Colonic mucosa (tissue), 4 donors: ENCODE measurements at regions not wholly inside any gene's neighbourhood (a gene's known extent, or its start where the extent isn't known, plus 50 kb on each side); places are given as distances from the start of the nearest gene placed in this dataset.

ENCODE experiments used
- DNase-seq: peaks from one replicate; pipeline ENCODE4 v3.0.0-alpha.2; 2020
- H3K27ac ChIP-seq: fragments of 200-600 bp; one replicate; pipeline ENCODE4 v1.8.0; 2021
- H3K27me3 ChIP-seq: fragments of 200-600 bp; one replicate; pipeline ENCODE4 v1.8.0; 2021
- H3K36me3 ChIP-seq: fragments of 200-600 bp; one replicate; pipeline ENCODE4 v1.8.0; 2021
- H3K4me1 ChIP-seq: fragments of 200-600 bp; one replicate; pipeline ENCODE4 v1.8.0; 2021; ENCODE audit warnings: mild to moderate bottlenecking
- H3K4me3 ChIP-seq: fragments of 200-600 bp; one replicate; pipeline ENCODE4 v1.8.0; 2021
- H3K9ac ChIP-seq, 2 donors: one replicate each; pipeline ENCODE4 v1.7.0; 2013; ENCODE audit warnings: control low read depth in 2 of 2, low read depth in 2 of 2, low read length in 2 of 2
- H3K9me3 ChIP-seq: fragments of 200-600 bp; one replicate; pipeline ENCODE4 v1.8.0; 2021
- CTCF ChIP-seq: fragments of 200-600 bp; IDR thresholded peaks from one replicate; pipeline ENCODE4 v1.8.0; 2022; ENCODE audit warnings: antibody characterized with exemption, mild to moderate bottlenecking
- intact Hi-C: fragments of 100-400 bp; cut with DNase I; formaldehyde crosslinking; loops from one replicate; pipeline ENCODE4 v1.14.1; 2022
- donor health status: healthy.
- donor health status: DM: no; HTN: no; CAD: no.
- donor health status: DM: no; HTN: no; CAD: no.

- H3K9ac ChIP-seq = no peak overlapping the region
- DNase-seq = no peak
- intact Hi-C loops = no loop called here
- no peak overlapping the region for H3K4me3 ChIP-seq
- no peak overlapping the region for H3K27ac ChIP-seq
- no peaks in the 10 kb centered on the region for H3K9me3 ChIP-seq
- TF ChIP-seq CTCF = no peak
- H3K4me1 ChIP-seq = no peaks in the 10 kb centered on the region
- H3K27me3 ChIP-seq = no peaks in the 10 kb centered on the region
- no peaks in the 10 kb centered on the region for H3K36me3 ChIP-seq
Observed at GRCh38 chr7:121810831-121811672, 61.9 kb upstream of the PTPRZ1 start.

- no peaks in the 10 kb centered on the region for H3K36me3 ChIP-seq
- no peak for DNase-seq
- intact Hi-C loops = no loop called here
- no peaks in the 10 kb centered on the region for H3K27me3 ChIP-seq
- H3K27ac ChIP-seq = no peak overlapping the region
- H3K4me1 ChIP-seq = no peaks in the 10 kb centered on the region
- H3K9me3 ChIP-seq = no peaks in the 10 kb centered on the region
- no peak overlapping the region for H3K4me3 ChIP-seq
- H3K9ac ChIP-seq = no peak overlapping the region
- TF ChIP-seq CTCF = no peak
Observed at GRCh38 chr7:121807078-121807477, 65.9 kb upstream of the PTPRZ1 start.

GRCh38 chr7:121803039-121803438 is 69.9 kb upstream of the PTPRZ1 start:
- Histone ChIP-seq H3K4me3 (no peak overlapping the region), H3K27me3 (no peaks in the 10 kb centered on the region), H3K36me3 (no peaks in the 10 kb centered on the region), H3K9ac (no peak overlapping the region), H3K4me1 (no peaks in the 10 kb centered on the region), H3K9me3 (no peaks in the 10 kb centered on the region), H3K27ac (no peak overlapping the region)
- DNase-seq = no peak
- TF ChIP-seq CTCF = no peak
- intact Hi-C loops = no loop called here

GRCh38 chr7:121800916-121801675 is 71.9 kb upstream of the PTPRZ1 start:
- no peaks in the 10 kb centered on the region for H3K27me3 ChIP-seq
- H3K9me3 ChIP-seq = no peaks in the 10 kb centered on the region
- no peak for DNase-seq
- no peak overlapping the region for H3K9ac ChIP-seq
- H3K4me3 ChIP-seq = no peak overlapping the region
- H3K4me1 ChIP-seq = no peaks in the 10 kb centered on the region
- no peaks in the 10 kb centered on the region for H3K36me3 ChIP-seq
- H3K27ac ChIP-seq = no peak overlapping the region
- intact Hi-C loops = no loop called here
- TF ChIP-seq CTCF = no peak

GRCh38 chr7:121798896-121799295 is 74.1 kb upstream of the PTPRZ1 start:
- no peak overlapping the region for H3K4me3 ChIP-seq
- H3K36me3 ChIP-seq = no peaks in the 10 kb centered on the region
- no peak for TF ChIP-seq CTCF
- no peak for DNase-seq
- H3K27ac ChIP-seq = no peak overlapping the region
- no peaks in the 10 kb centered on the region for H3K27me3 ChIP-seq
- no peaks in the 10 kb centered on the region for H3K9me3 ChIP-seq
- intact Hi-C loops = no loop called here
- no peaks in the 10 kb centered on the region for H3K4me1 ChIP-seq
- H3K9ac ChIP-seq = no peak overlapping the region
